Liver (tissue), 8 donors: ENCODE measurements at regions not wholly inside any gene's neighbourhood (a gene's known extent, or its start where the extent isn't known, plus 50 kb on each side); places are given as distances from the start of the nearest gene placed in this dataset.

Source experiments
- DNase-seq: peaks from one replicate; pipeline ENCODE4 v3.0.0-alpha.2; 2017; ENCODE audit warnings: low spot score
- H3K27ac ChIP-seq, 2 donors: one replicate each; pipeline ENCODE4 v1.7.0; 2013; ENCODE audit warnings: inconsistent platforms in 2 of 2, low read length in 2 of 2, control low read depth in 1 of 2, low read depth in 1 of 2, mild to moderate bottlenecking in 1 of 2
- H3K27me3 ChIP-seq, 4 donors: one replicate each; pipeline versions ENCODE4 v1.6.1 to v1.7.0; 2013; ENCODE audit warnings: low read length in 3 of 4, inconsistent platforms in 1 of 4, mild to moderate bottlenecking in 1 of 4, moderate library complexity in 1 of 4; ENCODE audit not compliant: control insufficient read depth in 4 of 4, insufficient read depth in 4 of 4
- H3K36me3 ChIP-seq, 4 donors: one replicate each; pipeline versions ENCODE4 v1.6.1 to v1.7.0; 2013; ENCODE audit warnings: low read length in 3 of 4, mild to moderate bottlenecking in 3 of 4, low read depth in 1 of 4, moderate library complexity in 1 of 4; ENCODE audit not compliant: control insufficient read depth in 4 of 4, insufficient read depth in 3 of 4
- H3K4me1 ChIP-seq, 4 donors: one replicate each; pipeline versions ENCODE4 v1.6.1 to v1.7.0; 2013; ENCODE audit warnings: low read length in 3 of 4, mild to moderate bottlenecking in 3 of 4, moderate library complexity in 1 of 4; ENCODE audit not compliant: control insufficient read depth in 4 of 4, insufficient read depth in 4 of 4
- H3K4me3 ChIP-seq, 3 donors: one replicate each; pipeline versions ENCODE4 v1.6.1 to v1.7.0; 2013; ENCODE audit warnings: low read length in 3 of 3, control low read depth in 1 of 3, low read depth in 1 of 3, mild to moderate bottlenecking in 1 of 3
- H3K9ac ChIP-seq, 2 donors: one replicate each; pipeline ENCODE4 v1.7.0; 2013; ENCODE audit warnings: low read length in 2 of 2, mild to moderate bottlenecking in 2 of 2, moderate library complexity in 2 of 2, control low read depth in 1 of 2, low read depth in 1 of 2
- H3K9me3 ChIP-seq, 4 donors: one replicate each; pipeline versions ENCODE4 v1.6.1 to v1.7.0; 2013; ENCODE audit warnings: low read length in 3 of 4; ENCODE audit not compliant: control insufficient read depth in 4 of 4
- CTCF ChIP-seq: fragments of 150-350 bp; IDR thresholded peaks from 2 replicates; pipeline ENCODE4 v1.5.1; 2017; ENCODE audit warnings: improper control_type of control experiment, low read depth, low read length; ENCODE audit not compliant: missing input control
- EGR1 ChIP-seq, 2 donors: IDR thresholded peaks; 2 replicates each; pipeline ENCODE4 v1.6.1; 2016 to 2018; ENCODE audit warnings: antibody characterized with exemption in 2 of 2, low read depth in 2 of 2
- FOXA1 ChIP-seq: IDR thresholded peaks from 2 replicates; pipeline ENCODE4 v1.6.1; 2016; ENCODE audit warnings: antibody characterized with exemption
- FOXA2 ChIP-seq: IDR thresholded peaks from 2 replicates; pipeline ENCODE4 v1.6.1; 2016; ENCODE audit warnings: antibody characterized with exemption
- GABPA ChIP-seq, 2 donors: IDR thresholded peaks in 1 of 2; conservative IDR thresholded peaks in 1 of 2; 2 replicates each; pipeline ENCODE4 v1.6.1; 2016; ENCODE audit warnings: antibody characterized with exemption in 2 of 2, mild to moderate bottlenecking in 1 of 2, moderate library complexity in 1 of 2
- HNF4A ChIP-seq, 2 donors: conservative IDR thresholded peaks; 2 replicates each; pipeline ENCODE4 v1.6.1; 2016; ENCODE audit warnings: antibody characterized with exemption in 2 of 2, mild to moderate bottlenecking in 2 of 2
- HNF4G ChIP-seq: IDR thresholded peaks from 2 replicates; pipeline ENCODE4 v1.6.1; 2016; ENCODE audit warnings: antibody characterized with exemption
- JUND ChIP-seq, 2 donors: IDR thresholded peaks; 2 replicates each; pipeline ENCODE4 v1.6.1; 2016; ENCODE audit warnings: antibody characterized with exemption in 2 of 2
- MAX ChIP-seq: IDR thresholded peaks from 2 replicates; pipeline ENCODE4 v1.6.1; 2016; ENCODE audit warnings: antibody characterized with exemption
- NR2F2 ChIP-seq: IDR thresholded peaks from 2 replicates; pipeline ENCODE4 v1.6.1; 2016; ENCODE audit warnings: antibody characterized with exemption
- RAD21 ChIP-seq, 2 donors: IDR thresholded peaks; 2 replicates each; pipeline ENCODE4 v1.6.1; 2016; ENCODE audit warnings: antibody characterized with exemption in 2 of 2, mild to moderate bottlenecking in 2 of 2
- RXRA ChIP-seq, 2 donors: IDR thresholded peaks; 2 replicates each; pipeline ENCODE4 v1.6.1; 2017 to 2018; ENCODE audit warnings: antibody characterized with exemption in 2 of 2, mild to moderate bottlenecking in 1 of 2
- SP1 ChIP-seq: IDR thresholded peaks from 2 replicates; pipeline ENCODE4 v1.6.1; 2018; ENCODE audit warnings: antibody characterized with exemption, mild to moderate bottlenecking
- TAF1 ChIP-seq: conservative IDR thresholded peaks from 2 replicates; pipeline ENCODE4 v1.6.1; 2016; ENCODE audit warnings: antibody characterized with exemption, mild to moderate bottlenecking
- YY1 ChIP-seq: IDR thresholded peaks from 2 replicates; pipeline ENCODE4 v1.6.1; 2016; ENCODE audit warnings: antibody characterized with exemption, mild to moderate bottlenecking
- whole genome bisulfite sequencing: extraction: QIAGEN DNeasy Blood & Tissue Kit; methylation state at CpG from one replicate; pipeline ENCODE4 v1.1.7; 2013; 5-methylcytosine and 5-hydroxymethylcytosine counted together
- TF ChIP-seq, protein P1 (sequence below): IDR thresholded peaks from 2 replicates; pipeline ENCODE4 v1.6.1; 2016; ENCODE audit warnings: antibody characterized with exemption
- TF ChIP-seq, protein P2 (sequence below): IDR thresholded peaks from 2 replicates; pipeline ENCODE4 v1.6.1; 2016; ENCODE audit warnings: antibody characterized with exemption
- TF ChIP-seq, protein P3 (sequence below): IDR thresholded peaks from 2 replicates; pipeline ENCODE4 v1.6.1; 2016; ENCODE audit warnings: antibody characterized with exemption, mild to moderate bottlenecking
- donor health status: healthy.
- donor health status: healthy.
- donor health status: healthy.
- donor health status: healthy.
- donor health status: healthy.

- no peak overlapping the region for H3K9ac ChIP-seq
- 92% methylated on average over 4 of the region's 4 CpGs for WGBS
Observed at GRCh38 chr4:123562994-123563750, 166.6 kb downstream of the SPRY1 start.

DNA sequence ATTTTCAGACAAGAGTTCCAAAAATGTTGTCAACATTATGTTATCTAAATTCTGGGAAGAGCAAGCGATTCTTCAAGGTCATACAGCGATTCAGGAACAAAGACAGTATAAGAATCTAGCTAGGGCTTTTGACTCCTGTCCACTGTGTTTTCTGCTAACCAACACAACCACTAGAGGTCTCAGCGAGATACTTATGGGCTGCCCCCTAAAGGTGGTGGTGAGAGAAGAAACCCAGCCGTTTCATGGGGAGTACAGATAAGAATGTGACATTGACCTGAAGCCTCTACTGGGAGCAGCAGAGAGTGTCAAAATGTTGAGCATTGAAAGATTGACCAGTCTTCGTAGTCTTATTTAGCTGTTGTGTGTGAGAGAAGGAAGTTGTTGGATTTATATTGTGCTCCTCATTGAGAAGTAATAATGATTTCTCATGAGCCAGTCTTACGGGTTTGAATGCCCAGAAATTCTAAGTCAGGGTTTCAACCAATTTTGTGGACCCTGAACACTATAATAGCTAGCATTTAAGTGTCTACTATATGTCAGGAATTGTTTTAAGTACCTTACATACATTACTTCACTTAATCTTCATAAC, 168.3 kb downstream of the SPRY1 start:
- 17% methylated on average over 6 of the region's 6 CpGs for WGBS
- no peak overlapping the region for H3K9ac ChIP-seq
- no peak overlapping the region for H3K4me3 ChIP-seq
- TF ChIP-seq EGR1 (IDR thresholded peaks at IDR 0.05; ENCODE audit: low read depth in 2 of 2), result no peak
- TF ChIP-seq, protein P1, sequence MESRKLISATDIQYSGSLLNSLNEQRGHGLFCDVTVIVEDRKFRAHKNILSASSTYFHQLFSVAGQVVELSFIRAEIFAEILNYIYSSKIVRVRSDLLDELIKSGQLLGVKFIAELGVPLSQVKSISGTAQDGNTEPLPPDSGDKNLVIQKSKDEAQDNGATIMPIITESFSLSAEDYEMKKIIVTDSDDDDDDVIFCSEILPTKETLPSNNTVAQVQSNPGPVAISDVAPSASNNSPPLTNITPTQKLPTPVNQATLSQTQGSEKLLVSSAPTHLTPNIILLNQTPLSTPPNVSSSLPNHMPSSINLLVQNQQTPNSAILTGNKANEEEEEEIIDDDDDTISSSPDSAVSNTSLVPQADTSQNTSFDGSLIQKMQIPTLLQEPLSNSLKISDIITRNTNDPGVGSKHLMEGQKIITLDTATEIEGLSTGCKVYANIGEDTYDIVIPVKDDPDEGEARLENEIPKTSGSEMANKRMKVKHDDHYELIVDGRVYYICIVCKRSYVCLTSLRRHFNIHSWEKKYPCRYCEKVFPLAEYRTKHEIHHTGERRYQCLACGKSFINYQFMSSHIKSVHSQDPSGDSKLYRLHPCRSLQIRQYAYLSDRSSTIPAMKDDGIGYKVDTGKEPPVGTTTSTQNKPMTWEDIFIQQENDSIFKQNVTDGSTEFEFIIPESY, result no peak
- TF ChIP-seq NR2F2, result peak; percentile 39
- TF ChIP-seq CTCF, result peak; percentile 91
- TF ChIP-seq, protein P2, sequence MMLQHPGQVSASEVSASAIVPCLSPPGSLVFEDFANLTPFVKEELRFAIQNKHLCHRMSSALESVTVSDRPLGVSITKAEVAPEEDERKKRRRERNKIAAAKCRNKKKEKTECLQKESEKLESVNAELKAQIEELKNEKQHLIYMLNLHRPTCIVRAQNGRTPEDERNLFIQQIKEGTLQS, result no peak
- no peak for TF ChIP-seq TAF1
- TF ChIP-seq FOXA2, result no peak
- peak in 1 of 2 donors; percentile 62 for TF ChIP-seq RXRA (IDR thresholded peaks at IDR 0.05)
- TF ChIP-seq SP1, result peak; percentile 16
- TF ChIP-seq HNF4A (conservative IDR thresholded peaks at IDR 0.05), result peak; percentile 18 to 63
- TF ChIP-seq RAD21 (IDR thresholded peaks at IDR 0.05), result peak; percentile 91 to 99
- no peak for TF ChIP-seq GABPA (IDR thresholded peaks at IDR 0.05 in 1 of 2, conservative IDR thresholded peaks at IDR 0.05 in 1 of 2)
- no peak for TF ChIP-seq YY1
- peak; percentile 20 for TF ChIP-seq MAX
- TF ChIP-seq, protein P3, sequence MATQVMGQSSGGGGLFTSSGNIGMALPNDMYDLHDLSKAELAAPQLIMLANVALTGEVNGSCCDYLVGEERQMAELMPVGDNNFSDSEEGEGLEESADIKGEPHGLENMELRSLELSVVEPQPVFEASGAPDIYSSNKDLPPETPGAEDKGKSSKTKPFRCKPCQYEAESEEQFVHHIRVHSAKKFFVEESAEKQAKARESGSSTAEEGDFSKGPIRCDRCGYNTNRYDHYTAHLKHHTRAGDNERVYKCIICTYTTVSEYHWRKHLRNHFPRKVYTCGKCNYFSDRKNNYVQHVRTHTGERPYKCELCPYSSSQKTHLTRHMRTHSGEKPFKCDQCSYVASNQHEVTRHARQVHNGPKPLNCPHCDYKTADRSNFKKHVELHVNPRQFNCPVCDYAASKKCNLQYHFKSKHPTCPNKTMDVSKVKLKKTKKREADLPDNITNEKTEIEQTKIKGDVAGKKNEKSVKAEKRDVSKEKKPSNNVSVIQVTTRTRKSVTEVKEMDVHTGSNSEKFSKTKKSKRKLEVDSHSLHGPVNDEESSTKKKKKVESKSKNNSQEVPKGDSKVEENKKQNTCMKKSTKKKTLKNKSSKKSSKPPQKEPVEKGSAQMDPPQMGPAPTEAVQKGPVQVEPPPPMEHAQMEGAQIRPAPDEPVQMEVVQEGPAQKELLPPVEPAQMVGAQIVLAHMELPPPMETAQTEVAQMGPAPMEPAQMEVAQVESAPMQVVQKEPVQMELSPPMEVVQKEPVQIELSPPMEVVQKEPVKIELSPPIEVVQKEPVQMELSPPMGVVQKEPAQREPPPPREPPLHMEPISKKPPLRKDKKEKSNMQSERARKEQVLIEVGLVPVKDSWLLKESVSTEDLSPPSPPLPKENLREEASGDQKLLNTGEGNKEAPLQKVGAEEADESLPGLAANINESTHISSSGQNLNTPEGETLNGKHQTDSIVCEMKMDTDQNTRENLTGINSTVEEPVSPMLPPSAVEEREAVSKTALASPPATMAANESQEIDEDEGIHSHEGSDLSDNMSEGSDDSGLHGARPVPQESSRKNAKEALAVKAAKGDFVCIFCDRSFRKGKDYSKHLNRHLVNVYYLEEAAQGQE, result no peak
- peak; percentile 54 for TF ChIP-seq HNF4G
- TF ChIP-seq FOXA1, result peak; percentile 11
- peak; percentile 19 to 36 for TF ChIP-seq JUND (IDR thresholded peaks at IDR 0.05)
- no peaks in the 10 kb centered on the region for H3K27me3 ChIP-seq
- H3K36me3 ChIP-seq, result no peaks in the 10 kb centered on the region
- H3K27ac ChIP-seq, result no peak overlapping the region
- H3K9me3 ChIP-seq, result no peaks in the 10 kb centered on the region
- H3K4me1 ChIP-seq, result no peaks in the 10 kb centered on the region
- DNase-seq, result no peak

More at GRCh38 chr4:123562994-123563750, 166.6 kb downstream of the SPRY1 start:
- Histone ChIP-seq H3K4me3 (no peak overlapping the region), H3K9me3 (no peaks in the 10 kb centered on the region), H3K27ac (no peak overlapping the region), H3K27me3 (no peaks in the 10 kb centered on the region), H3K4me1 (no peaks in the 10 kb centered on the region), H3K36me3 (no peaks in the 10 kb centered on the region)
- no peak for DNase-seq
- TF ChIP-seq FOXA1 (no peak), EGR1 (IDR thresholded peaks at IDR 0.05; ENCODE audit: low read depth in 2 of 2) (no peak), TAF1 (no peak)
